Hepatocyte (in vitro differentiated cells): ENCODE measurements at regions not wholly inside any gene's neighbourhood (a gene's known extent, or its start where the extent isn't known, plus 50 kb on each side); places are given as distances from the start of the nearest gene placed in this dataset.

Experiments
- DNase-seq: peaks from one replicate; pipeline ENCODE4 v3.0.0-alpha.2; 2016; ENCODE audit warnings: low spot score
- H2AFZ ChIP-seq: fragments of 200-600 bp; sonication (generic); 2 replicates; pipeline ENCODE4 v1.6.0; 2016; ENCODE audit warnings: antibody characterized with exemption, mild to moderate bottlenecking
- H3K27ac ChIP-seq: fragments of 200-600 bp; sonication (generic); 2 replicates; pipeline ENCODE4 v1.5.1; 2016; ENCODE audit warnings: mild to moderate bottlenecking
- H3K27me3 ChIP-seq: fragments of 200-600 bp; sonication (generic); 2 replicates; pipeline ENCODE4 v1.6.1; 2016
- H3K36me3 ChIP-seq: fragments of 200-600 bp; sonication (generic); replicated peaks from 2 replicates; pipeline ENCODE4 v1.5.1; 2016; ENCODE audit warnings: low read depth; ENCODE audit not compliant: insufficient read depth
- H3K4me1 ChIP-seq: fragments of 200-600 bp; sonication (generic); 2 replicates; pipeline ENCODE4 v1.5.1; 2016; ENCODE audit warnings: mild to moderate bottlenecking, moderate library complexity; ENCODE audit not compliant: insufficient read depth
- H3K4me2 ChIP-seq: fragments of 200-600 bp; sonication (generic); 2 replicates; pipeline ENCODE4 v1.6.0; 2016
- H3K4me3 ChIP-seq: fragments of 200-600 bp; sonication (generic); 2 replicates; pipeline ENCODE4 v1.5.1; 2016; ENCODE audit warnings: mild to moderate bottlenecking
- H3K79me2 ChIP-seq: fragments of 200-600 bp; sonication (generic); 2 replicates; pipeline ENCODE4 v1.6.0; 2017; ENCODE audit warnings: mild to moderate bottlenecking
- H3K9me2 ChIP-seq: fragments of 200-600 bp; sonication (generic); replicated peaks from 2 replicates; pipeline ENCODE4 v1.6.0; 2017; ENCODE audit warnings: mild to moderate bottlenecking; ENCODE audit not compliant: insufficient read depth
- H3K9me3 ChIP-seq: fragments of 200-600 bp; sonication (generic); 2 replicates; pipeline ENCODE4 v1.5.1; 2016; ENCODE audit warnings: low read depth, mild to moderate bottlenecking
- H4K20me1 ChIP-seq: fragments of 200-600 bp; sonication (generic); 2 replicates; pipeline ENCODE4 v1.6.0; 2016; ENCODE audit warnings: mild to moderate bottlenecking; ENCODE audit not compliant: insufficient read depth, poor library complexity, severe bottlenecking
- CTCF ChIP-seq: fragments of 200-600 bp; sonication (generic); IDR thresholded peaks from 2 replicates; pipeline ENCODE4 v1.5.1; 2016; ENCODE audit warnings: antibody characterized with exemption, mild to moderate bottlenecking; ENCODE audit not compliant: poor library complexity
- EZH2 ChIP-seq: fragments of 200-600 bp; sonication (generic); IDR thresholded peaks from 2 replicates; pipeline ENCODE4 v1.6.1; 2016; ENCODE audit warnings: antibody characterized with exemption, mild to moderate bottlenecking, borderline replicate concordance
- EZH2phosphoT487 ChIP-seq: fragments of 200-600 bp; sonication (generic); IDR thresholded peaks from one replicate; pipeline ENCODE4 v1.6.1; 2018; ENCODE audit warnings: antibody characterized with exemption, mild to moderate bottlenecking, low read depth, moderate library complexity; ENCODE audit not compliant: unreplicated experiment, severe bottlenecking
- WGBS: methylation state at CpG from one replicate; pipeline ENCODE4 v1.1.6; 2016; ENCODE audit warnings: low lambda C conversion rate; ENCODE audit errors: missing lambda C conversion rate; 5-methylcytosine and 5-hydroxymethylcytosine counted together

- no peaks in the 10 kb centered on the region for H3K9me2 ChIP-seq
- no peaks in the 10 kb centered on the region for H3K27me3 ChIP-seq
- no peaks in the 10 kb centered on the region for H4K20me1 ChIP-seq
- no peak overlapping the region for H3K4me3 ChIP-seq
- H3K36me3 ChIP-seq: no peaks in the 10 kb centered on the region
- no peak overlapping the region for H3K27ac ChIP-seq
- no peak overlapping the region for H3K4me2 ChIP-seq
- no peak for TF ChIP-seq EZH2phosphoT487
- no peak for TF ChIP-seq CTCF
- TF ChIP-seq EZH2: no peak
- no peak overlapping the region for H2AFZ ChIP-seq
- no peak for DNase-seq
- H3K4me1 ChIP-seq: no peaks in the 10 kb centered on the region
- WGBS: 86% methylated on average over 4 of the region's 4 CpGs
- no peaks in the 10 kb centered on the region for H3K79me2 ChIP-seq
- H3K9me3 ChIP-seq: no peaks in the 10 kb centered on the region
Observed at GRCh38 chr9:19689328-19690101, 99.3 kb downstream of the SLC24A2 start.

GRCh38 chr9:19683715-19684114 is 105.1 kb downstream of the SLC24A2 start:
- Histone ChIP-seq H3K36me3 (no peaks in the 10 kb centered on the region), H4K20me1 (no peaks in the 10 kb centered on the region), H3K27me3 (no peaks in the 10 kb centered on the region), H3K9me3 (no peaks in the 10 kb centered on the region), H3K4me3 (no peak overlapping the region), H2AFZ (no peak overlapping the region), H3K79me2 (no peaks in the 10 kb centered on the region), H3K4me2 (no peak overlapping the region), H3K9me2 (no peaks in the 10 kb centered on the region), H3K4me1 (no peaks in the 10 kb centered on the region), H3K27ac (no peak overlapping the region)
- WGBS: 57% methylated on average over 2 of the region's 2 CpGs
- DNase-seq: no peak
- TF ChIP-seq CTCF: no peak
- no peak for TF ChIP-seq EZH2phosphoT487
- TF ChIP-seq EZH2: no peak

- Histone ChIP-seq H3K36me3 (no peaks in the 10 kb centered on the region), H3K9me3 (no peaks in the 10 kb centered on the region), H3K4me3 (no peak overlapping the region), H3K27me3 (no peaks in the 10 kb centered on the region), H3K79me2 (no peaks in the 10 kb centered on the region), H3K9me2 (no peaks in the 10 kb centered on the region), H2AFZ (no peak overlapping the region), H3K27ac (no peak overlapping the region), H3K4me1 (no peaks in the 10 kb centered on the region), H3K4me2 (no peak overlapping the region), H4K20me1 (no peaks in the 10 kb centered on the region)
- 89% methylated on average over 2 of the region's 2 CpGs for WGBS
- TF ChIP-seq CTCF: no peak
- no peak for TF ChIP-seq EZH2
- TF ChIP-seq EZH2phosphoT487: no peak
- no peak for DNase-seq
Observed at GRCh38 chr9:19682397-19682796, 106.4 kb downstream of the SLC24A2 start.
